HCT116 (cell line): ENCODE measurements at regions not wholly inside any gene's neighbourhood (a gene's known extent, or its start where the extent isn't known, plus 50 kb on each side); places are given as distances from the start of the nearest gene placed in this dataset.

Experiments
- ATAC-seq: fragments of 200-7000 bp; cut with Tn5 transposase; 2 replicates; pipeline ENCODE4 v1.9.1; 2020; ENCODE audit warnings: mild to moderate bottlenecking, moderate library complexity
- BruUV-seq: library from RNA; stranded (reverse); fragments of 400-500 nt; replicated peaks from 2 replicates; lab custom pipeline; 2021; lab: Mats Ljungman, UMichigan
- CTCF ChIA-PET: fragments of 300-600 bp; sonication (Branson Sonifier 250); formaldehyde crosslinking; loops from one replicate; lab custom pipeline; 2021; ENCODE audit warnings: antibody characterized with exemption; lab: Charles Lee
- POLR2A ChIA-PET: fragments of 300-600, 350-600 bp; sonication (Branson Sonifier 250); formaldehyde crosslinking; loops from one replicate; lab custom pipeline; 2021; ENCODE audit warnings: antibody characterized with exemption; lab: Charles Lee
- RAD21 ChIA-PET, 2 experiments: fragments of 300-600 bp; sonication (Branson Sonifier 250); formaldehyde crosslinking; loops; one replicate each; lab custom pipeline; 2023; ENCODE audit warnings: low total read pairs in 2 of 2; ENCODE audit not compliant: uncharacterized antibody in 2 of 2, unreplicated experiment in 2 of 2, low non-redundant PET in 1 of 2; lab: Charles Lee
- DNase-seq: peaks from one replicate; pipeline ENCODE4 v3.0.0-alpha.2; 2010; ENCODE audit warnings: low read depth, low spot score
- H2AFZ ChIP-seq: fragments of 200-600 bp; shearing (Covaris generic), sonication (generic); 2 replicates; pipeline ENCODE4 v1.6.1; 2017; ENCODE audit warnings: low read depth, mixed run types, mixed read lengths, antibody characterized with exemption, low read length; ENCODE audit not compliant: poor library complexity, severe bottlenecking
- H3K27ac ChIP-seq: 2 replicates; pipeline ENCODE4 v1.5.1; 2012; ENCODE audit warnings: low read depth, low read length
- H3K27me3 ChIP-seq: fragments of 200-600 bp; sonication (generic); 2 replicates; pipeline ENCODE4 v1.6.1; 2016; ENCODE audit warnings: mixed run types, low read length, mixed read lengths; ENCODE audit not compliant: insufficient read depth
- H3K36me3 ChIP-seq, 2 experiments: fragments of 200-500 bp in 1 of 2; fragments of 200-600 bp in 1 of 2; sonication (Bioruptor generic) in 1 of 2; sonication (generic) in 1 of 2; 2 replicates each; pipeline versions ENCODE4 v1.5.1 to v1.6.1; 2014 to 2016; ENCODE audit warnings: low read length in 2 of 2, inconsistent platforms in 1 of 2, mixed read lengths in 1 of 2, mixed run types in 1 of 2; ENCODE audit not compliant: insufficient read depth in 2 of 2, control insufficient read depth in 1 of 2
- H3K4me1 ChIP-seq, 2 experiments: fragments of 200-600 bp in 1 of 2; sonication (generic) in 1 of 2; 2 replicates each; pipeline versions ENCODE4 v1.5.1 to v1.6.1; 2012 to 2017; ENCODE audit warnings: low read length in 2 of 2, inconsistent platforms in 1 of 2, mild to moderate bottlenecking in 1 of 2, mixed read lengths in 1 of 2, mixed run types in 1 of 2, moderate library complexity in 1 of 2; ENCODE audit not compliant: insufficient read depth in 2 of 2, control insufficient read depth in 1 of 2
- H3K4me2 ChIP-seq: fragments of 200-600 bp; sonication (generic); 2 replicates; pipeline ENCODE4 v1.6.1; 2017; ENCODE audit warnings: mixed run types, low read length, mixed read lengths
- H3K4me3 ChIP-seq, 2 experiments: fragments of 200-600 bp in 1 of 2; sonication (generic) in 1 of 2; replicated peaks in 1 of 2; 2 replicates each; pipeline ENCODE4 v1.5.1; 2011 to 2016; ENCODE audit warnings: low read length in 2 of 2, control low read depth in 1 of 2, low read depth in 1 of 2, mild to moderate bottlenecking in 1 of 2, mixed read lengths in 1 of 2, mixed run types in 1 of 2
- H3K79me2 ChIP-seq: fragments of 200-600 bp; sonication (generic); 2 replicates; pipeline ENCODE4 v1.6.1; 2017; ENCODE audit warnings: mild to moderate bottlenecking, mixed run types, low read length, moderate library complexity, mixed read lengths; ENCODE audit not compliant: insufficient read depth
- H3K9ac ChIP-seq: fragments of 200-600 bp; sonication (generic); 2 replicates; pipeline ENCODE4 v1.6.1; 2016; ENCODE audit warnings: low read length, mixed read lengths
- H3K9me2 ChIP-seq: fragments of 200-600 bp; sonication (generic), shearing (Covaris generic); 2 replicates; pipeline ENCODE4 v1.6.1; 2017; ENCODE audit warnings: mixed run types, mild to moderate bottlenecking, moderate library complexity; ENCODE audit not compliant: insufficient read depth
- H3K9me3 ChIP-seq, 2 experiments: fragments of 200-500 bp in 1 of 2; fragments of 200-600 bp in 1 of 2; sonication (Bioruptor generic) in 1 of 2; sonication (generic) in 1 of 2; 2 replicates each; pipeline ENCODE4 v1.6.1; 2014 to 2017; ENCODE audit warnings: low read length in 2 of 2, mixed read lengths in 2 of 2, inconsistent platforms in 1 of 2, low read depth in 1 of 2, mild to moderate bottlenecking in 1 of 2, mixed run types in 1 of 2, moderate library complexity in 1 of 2; ENCODE audit not compliant: control insufficient read depth in 1 of 2, insufficient read depth in 1 of 2
- H4K20me1 ChIP-seq: fragments of 200-600 bp; sonication (generic), shearing (Covaris generic); 2 replicates; pipeline ENCODE4 v1.6.1; 2017; ENCODE audit warnings: mixed run types, mild to moderate bottlenecking, moderate library complexity; ENCODE audit not compliant: insufficient read depth
- CEBPB ChIP-seq: IDR thresholded peaks from 2 replicates; pipeline ENCODE4 v1.6.1; 2012; ENCODE audit warnings: low read depth
- ELF1 ChIP-seq: IDR thresholded peaks from 2 replicates; pipeline ENCODE4 v1.6.1; 2012; ENCODE audit warnings: low read depth, borderline replicate concordance
- EZH2 ChIP-seq: fragments of 200-600 bp; sonication (generic); IDR thresholded peaks from 2 replicates; pipeline ENCODE4 v1.6.1; 2017; ENCODE audit warnings: antibody characterized with exemption, mixed run types
- EZH2phosphoT487 ChIP-seq: fragments of 200-600 bp; IDR thresholded peaks from 2 replicates; pipeline ENCODE4 v1.6.1; 2018; ENCODE audit warnings: antibody characterized with exemption, borderline replicate concordance
- JUND ChIP-seq: IDR thresholded peaks from 2 replicates; pipeline ENCODE4 v1.6.1; 2012
- YY1 ChIP-seq: IDR thresholded peaks from 2 replicates; pipeline ENCODE4 v1.6.1; 2011; ENCODE audit warnings: low read length, low read depth, moderate library complexity, mild to moderate bottlenecking; ENCODE audit not compliant: insufficient replicate concordance; ENCODE audit errors: extremely low read depth
- ZNF274 ChIP-seq: fragments of 200-500 bp; sonication (Bioruptor generic); IDR thresholded peaks from 2 replicates; pipeline ENCODE4 v1.6.1; 2014; ENCODE audit warnings: mild to moderate bottlenecking, low read depth, low read length, inconsistent platforms
- intact Hi-C: fragments of 100-400 bp; cut with micrococcal nuclease; formaldehyde crosslinking; loops from 2 replicates; pipeline ENCODE4 v1.10.0; 2022
- TF ChIP-seq, protein P1 (sequence below): IDR thresholded peaks from 2 replicates; pipeline ENCODE4 v1.6.1; 2012; ENCODE audit warnings: low read depth

DNA sequence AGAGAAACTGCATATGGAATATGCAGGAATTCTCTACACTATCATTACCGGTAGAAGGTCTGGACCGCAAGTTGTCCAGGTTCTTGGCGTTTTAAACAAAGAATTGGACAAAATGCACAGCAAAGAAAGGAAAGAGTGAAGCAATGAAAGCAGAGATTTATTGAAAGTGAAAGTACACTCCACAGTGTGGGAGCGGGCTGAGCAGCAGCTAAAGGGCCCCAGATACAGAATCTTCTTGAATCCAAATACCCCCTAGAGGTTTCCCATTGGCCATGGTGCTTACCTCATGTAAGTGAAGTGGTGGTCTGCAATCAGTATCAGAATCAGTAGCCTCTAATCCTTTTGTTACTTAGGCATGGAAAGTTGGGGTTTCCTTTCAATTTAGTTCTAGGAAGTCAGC is 178.5 kb upstream of the IRX3 start:
- CTCF ChIA-PET, result no interaction called here

DNA sequence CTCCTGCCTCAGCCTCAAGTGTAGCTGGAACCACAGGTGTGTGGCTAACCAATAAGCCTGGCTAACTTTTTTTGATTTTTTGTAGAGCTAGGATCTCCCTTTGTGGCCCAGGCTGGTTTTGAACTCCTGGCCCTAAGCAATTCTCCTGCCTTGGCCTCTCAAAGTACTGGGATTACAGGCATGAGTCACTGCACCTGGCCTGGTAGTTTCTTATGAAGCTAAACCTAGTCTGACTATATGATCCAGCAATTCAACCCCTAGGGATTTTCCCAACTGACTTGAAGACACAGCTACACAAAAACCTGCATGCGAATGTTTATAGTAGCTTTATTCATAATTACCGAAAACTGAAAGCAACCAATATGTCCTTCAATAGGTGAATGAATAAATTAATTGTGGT is 176.2 kb upstream of the IRX3 start:
- no peaks in the 10 kb centered on the region for H3K9me3 ChIP-seq
- H3K4me3 ChIP-seq, result no peak overlapping the region
- no peak overlapping the region for H2AFZ ChIP-seq
- H3K79me2 ChIP-seq, result no peaks in the 10 kb centered on the region
- H3K4me2 ChIP-seq, result no peak overlapping the region
- TF ChIP-seq JUND (no peak), EZH2phosphoT487 (no peak), EZH2 (no peak), ELF1 (no peak), ZNF274 (no peak)
- TF ChIP-seq, protein P1, sequence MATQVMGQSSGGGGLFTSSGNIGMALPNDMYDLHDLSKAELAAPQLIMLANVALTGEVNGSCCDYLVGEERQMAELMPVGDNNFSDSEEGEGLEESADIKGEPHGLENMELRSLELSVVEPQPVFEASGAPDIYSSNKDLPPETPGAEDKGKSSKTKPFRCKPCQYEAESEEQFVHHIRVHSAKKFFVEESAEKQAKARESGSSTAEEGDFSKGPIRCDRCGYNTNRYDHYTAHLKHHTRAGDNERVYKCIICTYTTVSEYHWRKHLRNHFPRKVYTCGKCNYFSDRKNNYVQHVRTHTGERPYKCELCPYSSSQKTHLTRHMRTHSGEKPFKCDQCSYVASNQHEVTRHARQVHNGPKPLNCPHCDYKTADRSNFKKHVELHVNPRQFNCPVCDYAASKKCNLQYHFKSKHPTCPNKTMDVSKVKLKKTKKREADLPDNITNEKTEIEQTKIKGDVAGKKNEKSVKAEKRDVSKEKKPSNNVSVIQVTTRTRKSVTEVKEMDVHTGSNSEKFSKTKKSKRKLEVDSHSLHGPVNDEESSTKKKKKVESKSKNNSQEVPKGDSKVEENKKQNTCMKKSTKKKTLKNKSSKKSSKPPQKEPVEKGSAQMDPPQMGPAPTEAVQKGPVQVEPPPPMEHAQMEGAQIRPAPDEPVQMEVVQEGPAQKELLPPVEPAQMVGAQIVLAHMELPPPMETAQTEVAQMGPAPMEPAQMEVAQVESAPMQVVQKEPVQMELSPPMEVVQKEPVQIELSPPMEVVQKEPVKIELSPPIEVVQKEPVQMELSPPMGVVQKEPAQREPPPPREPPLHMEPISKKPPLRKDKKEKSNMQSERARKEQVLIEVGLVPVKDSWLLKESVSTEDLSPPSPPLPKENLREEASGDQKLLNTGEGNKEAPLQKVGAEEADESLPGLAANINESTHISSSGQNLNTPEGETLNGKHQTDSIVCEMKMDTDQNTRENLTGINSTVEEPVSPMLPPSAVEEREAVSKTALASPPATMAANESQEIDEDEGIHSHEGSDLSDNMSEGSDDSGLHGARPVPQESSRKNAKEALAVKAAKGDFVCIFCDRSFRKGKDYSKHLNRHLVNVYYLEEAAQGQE, result no peak
- TF ChIP-seq, all 23 proteins: peak for 0
- intact Hi-C loops, result no loop called here
- peaks cover 15% of the 10 kb centered on the region for H3K27me3 ChIP-seq
- H3K27ac ChIP-seq, result no peak overlapping the region
- CTCF ChIA-PET, result no interaction called here
- no peak overlapping the region for H3K9ac ChIP-seq
- H3K36me3 ChIP-seq, result no peaks in the 10 kb centered on the region
- no peaks in the 10 kb centered on the region for H3K4me1 ChIP-seq
- no peak for ATAC-seq
- H4K20me1 ChIP-seq, result no peaks in the 10 kb centered on the region
- RAD21 ChIA-PET, result no interaction called here
- H3K9me2 ChIP-seq, result no peaks in the 10 kb centered on the region
- no peak for DNase-seq
- POLR2A ChIA-PET, result no interaction called here
- BruUV-seq, result no TSS peak

More for the DNA sequence above, 178.5 kb upstream of the IRX3 start:
- TF ChIP-seq, protein P1, result no peak
- TF ChIP-seq ELF1 (no peak), CEBPB (no peak), YY1 (no peak), ZNF274 (no peak)
- Histone ChIP-seq H3K9ac (no peak overlapping the region), H3K4me3 (no peak overlapping the region), H2AFZ (no peak overlapping the region), H3K9me3 (no peaks in the 10 kb centered on the region), H3K4me2 (no peak overlapping the region), H3K36me3 (no peaks in the 10 kb centered on the region), H3K4me1 (no peaks in the 10 kb centered on the region), H3K79me2 (no peaks in the 10 kb centered on the region), H4K20me1 (no peaks in the 10 kb centered on the region), H3K27me3 (peaks cover under 1% of the 10 kb centered on the region; the same call in 1 of the 2 replicates), H3K9me2 (no peaks in the 10 kb centered on the region), H3K27ac (no peak overlapping the region)
- ChIA-PET RAD21 (no interaction called here), POLR2A (no interaction called here)
- DNase-seq (no peak), ATAC-seq (no peak)
- BruUV-seq, result no TSS peak
- intact Hi-C loops, result no loop called here
